Activated B cell treated with CpG ODN at 0.5 μM for 24 hours (primary cell): ENCODE measurements at regions not wholly inside any gene's neighbourhood (a gene's known extent, or its start where the extent isn't known, plus 50 kb on each side); places are given as distances from the start of the nearest gene placed in this dataset.
A peak's percentile ranks its signal among the peaks of the same experiment; 100 is the strongest.

ENCODE experiments used
- ATAC-seq: fragments of 200-7000 bp; cut with Tn5 transposase; one replicate; pipeline ENCODE4 v1.10.0; 2021; ENCODE audit warnings: low read depth, mild to moderate bottlenecking, moderate library complexity
- CTCF ChIA-PET: fragments of 350-600 bp; sonication (Branson Sonifier 250); formaldehyde crosslinking; loops from one replicate; lab custom pipeline; 2021; ENCODE audit warnings: antibody characterized with exemption; lab: Charles Lee
- POLR2A ChIA-PET: fragments of 350-600 bp; sonication (Branson Sonifier 250); formaldehyde crosslinking; loops from one replicate; lab custom pipeline; 2021; ENCODE audit warnings: antibody characterized with exemption; lab: Charles Lee
- DNase-seq: peaks from one replicate; pipeline ENCODE4 v3.0.0; 2022
- H3K27ac Mint-ChIP-seq: one replicate; pipeline ENCODE4 v1.8.0; 2020; ENCODE audit warnings: mixed read lengths
- H3K27me3 Mint-ChIP-seq: one replicate; pipeline ENCODE4 v1.8.0; 2021; ENCODE audit warnings: mixed read lengths
- H3K36me3 Mint-ChIP-seq: one replicate; pipeline ENCODE4 v1.8.0; 2021; ENCODE audit warnings: low read depth, mixed read lengths
- H3K4me1 Mint-ChIP-seq: one replicate; pipeline ENCODE4 v1.8.0; 2021; ENCODE audit warnings: mixed read lengths
- H3K4me3 Mint-ChIP-seq: one replicate; pipeline ENCODE4 v1.8.0; 2020; ENCODE audit warnings: mild to moderate bottlenecking, mixed read lengths
- H3K9me3 Mint-ChIP-seq: one replicate; pipeline ENCODE4 v1.8.0; 2020; ENCODE audit warnings: mixed read lengths
- CTCF ChIP-seq: fragments of 200-600 bp; IDR thresholded peaks from one replicate; pipeline ENCODE4 v1.8.0; 2022; ENCODE audit warnings: antibody characterized with exemption, mild to moderate bottlenecking
- intact Hi-C: fragments of 100-400 bp; cut with micrococcal nuclease; formaldehyde crosslinking; loops from one replicate; pipeline ENCODE4 v1.15.1; 2024

- ATAC-seq (no peak), DNase-seq (no peak)
- Mint-ChIP-seq H3K9me3 (peaks cover 2% of the 10 kb centered on the region), H3K4me1 (peaks cover 2% of the 10 kb centered on the region), H3K36me3 (no peaks in the 10 kb centered on the region), H3K27me3 (no peaks in the 10 kb centered on the region), H3K27ac (no peak overlapping the region), H3K4me3 (no peak overlapping the region)
- ChIA-PET POLR2A (no interaction called here), CTCF (no interaction called here)
- intact Hi-C loops: no loop called here
- TF ChIP-seq CTCF: no peak
These were observed 742.0 kb upstream of the FRG1 start for GRCh38 chr4:189198624-189199023.

GRCh38 chr4:189200353-189200752, 740.3 kb upstream of the FRG1 start:
- CTCF ChIA-PET: no interaction called here
- POLR2A ChIA-PET: no interaction called here
- intact Hi-C loops: loop anchor here (5.0 kb wide), 1 partner anchor 1593 kb away; no protein-coding TSS in a partner anchor
- H3K36me3 Mint-ChIP-seq: no peaks in the 10 kb centered on the region
- no peak for TF ChIP-seq CTCF
- H3K4me3 Mint-ChIP-seq: no peak overlapping the region
- no peaks in the 10 kb centered on the region for H3K27me3 Mint-ChIP-seq
- peaks cover 2% of the 10 kb centered on the region for H3K4me1 Mint-ChIP-seq
- no peaks in the 10 kb centered on the region for H3K9me3 Mint-ChIP-seq
- ATAC-seq (no peak), DNase-seq (no peak)
- no peak overlapping the region for H3K27ac Mint-ChIP-seq

GRCh38 chr4:189202182-189202868, 738.3 kb upstream of the FRG1 start:
- TF ChIP-seq CTCF: no peak
- Mint-ChIP-seq H3K27ac (no peak overlapping the region), H3K9me3 (peaks cover 3% of the 10 kb centered on the region), H3K36me3 (no peaks in the 10 kb centered on the region), H3K4me1 (peaks cover 2% of the 10 kb centered on the region), H3K27me3 (no peaks in the 10 kb centered on the region), H3K4me3 (no peak overlapping the region)
- no peak for DNase-seq
- intact Hi-C loops: loop anchor here (5.0 kb wide), 1 partner anchor 1595 kb away; no protein-coding TSS in a partner anchor
- ATAC-seq: peak; percentile 42
- ChIA-PET POLR2A (no interaction called here), CTCF (no interaction called here)

GRCh38 chr4:189202869-189203271, 737.8 kb upstream of the FRG1 start:
- TF ChIP-seq CTCF: no peak

GRCh38 chr4:189204616-189205015, 736.1 kb upstream of the FRG1 start:
- POLR2A ChIA-PET: no interaction called here

More at GRCh38 chr4:189202869-189203271, 737.8 kb upstream of the FRG1 start:
- H3K27ac Mint-ChIP-seq: no peak overlapping the region
- POLR2A ChIA-PET: no interaction called here
- DNase-seq: no peak
- H3K4me3 Mint-ChIP-seq: no peak overlapping the region
- H3K9me3 Mint-ChIP-seq: peaks cover 3% of the 10 kb centered on the region
- no peak for ATAC-seq
- no peaks in the 10 kb centered on the region for H3K27me3 Mint-ChIP-seq
- CTCF ChIA-PET: no interaction called here
- H3K36me3 Mint-ChIP-seq: no peaks in the 10 kb centered on the region
- intact Hi-C loops: loop anchor here (5.0 kb wide), 1 partner anchor 1596 kb away; no protein-coding TSS in a partner anchor
- H3K4me1 Mint-ChIP-seq: peaks cover 2% of the 10 kb centered on the region

More at GRCh38 chr4:189204616-189205015, 736.1 kb upstream of the FRG1 start:
- DNase-seq (no peak), ATAC-seq (no peak)
- peaks cover 2% of the 10 kb centered on the region for H3K4me1 Mint-ChIP-seq
- H3K9me3 Mint-ChIP-seq: peaks cover 3% of the 10 kb centered on the region
- H3K27ac Mint-ChIP-seq: no peak overlapping the region
- no peaks in the 10 kb centered on the region for H3K36me3 Mint-ChIP-seq
- intact Hi-C loops: loop anchor here (5.0 kb wide), 1 partner anchor 1597 kb away; no protein-coding TSS in a partner anchor
- TF ChIP-seq CTCF: no peak
- CTCF ChIA-PET: no interaction called here
- no peak overlapping the region for H3K4me3 Mint-ChIP-seq
- H3K27me3 Mint-ChIP-seq: no peaks in the 10 kb centered on the region
